Activated CD4-positive, alpha-beta memory T cell treated with anti-CD3 and anti-CD28 coated beads for 36 hours (primary cell): ENCODE measurements at regions not wholly inside any gene's neighbourhood (a gene's known extent, or its start where the extent isn't known, plus 50 kb on each side); places are given as distances from the start of the nearest gene placed in this dataset.

ENCODE experiments used
- CTCF ChIA-PET: fragments of 350-600 bp; sonication (Branson Sonifier 250); formaldehyde crosslinking; loops from one replicate; lab custom pipeline; 2021; ENCODE audit warnings: antibody characterized with exemption, inconsistent platforms; lab: Charles Lee
- POLR2A ChIA-PET: fragments of 350-600 bp; sonication (Branson Sonifier 250); formaldehyde crosslinking; loops from one replicate; lab custom pipeline; 2021; ENCODE audit warnings: antibody characterized with exemption; lab: Charles Lee
- DNase-seq: peaks from one replicate; pipeline ENCODE4 v3.0.0-alpha.2; 2020
- H3K27ac Mint-ChIP-seq: one replicate; pipeline ENCODE4 v1.8.0; 2021; ENCODE audit warnings: mixed read lengths
- H3K27me3 Mint-ChIP-seq: one replicate; pipeline ENCODE4 v1.8.0; 2021; ENCODE audit warnings: mixed read lengths
- H3K36me3 Mint-ChIP-seq: one replicate; pipeline ENCODE4 v1.8.0; 2021; ENCODE audit warnings: mixed read lengths
- H3K4me1 Mint-ChIP-seq: one replicate; pipeline ENCODE4 v1.8.0; 2021; ENCODE audit warnings: low read depth, mixed read lengths
- H3K4me3 Mint-ChIP-seq: one replicate; pipeline ENCODE4 v1.8.0; 2021; ENCODE audit warnings: mild to moderate bottlenecking, mixed read lengths
- H3K9me3 Mint-ChIP-seq: one replicate; pipeline ENCODE4 v1.8.0; 2021; ENCODE audit warnings: mixed read lengths
- intact Hi-C: fragments of 100-400 bp; cut with micrococcal nuclease; formaldehyde crosslinking; loops from one replicate; pipeline ENCODE4 v1.15.1; 2023

- CTCF ChIA-PET, result no interaction called here
- POLR2A ChIA-PET, result no interaction called here
- Mint-ChIP-seq H3K27ac (no peak overlapping the region), H3K4me3 (no peak overlapping the region), H3K9me3 (peaks cover 4% of the 10 kb centered on the region), H3K36me3 (no peaks in the 10 kb centered on the region), H3K4me1 (no peaks in the 10 kb centered on the region), H3K27me3 (no peaks in the 10 kb centered on the region)
- intact Hi-C loops, result no loop called here
- DNase-seq, result no peak
These were observed 577.4 kb downstream of the CPS1 start for GRCh38 chr2:211133766-211134165.

GRCh38 chr2:211138551-211138950, 582.2 kb downstream of the CPS1 start:
- DNase-seq, result no peak
- H3K27me3 Mint-ChIP-seq, result no peaks in the 10 kb centered on the region
- peaks cover 4% of the 10 kb centered on the region for H3K9me3 Mint-ChIP-seq
- CTCF ChIA-PET, result no interaction called here
- H3K27ac Mint-ChIP-seq, result no peak overlapping the region
- H3K36me3 Mint-ChIP-seq, result no peaks in the 10 kb centered on the region
- POLR2A ChIA-PET, result no interaction called here
- H3K4me1 Mint-ChIP-seq, result no peaks in the 10 kb centered on the region
- intact Hi-C loops, result no loop called here
- no peak overlapping the region for H3K4me3 Mint-ChIP-seq

DNA sequence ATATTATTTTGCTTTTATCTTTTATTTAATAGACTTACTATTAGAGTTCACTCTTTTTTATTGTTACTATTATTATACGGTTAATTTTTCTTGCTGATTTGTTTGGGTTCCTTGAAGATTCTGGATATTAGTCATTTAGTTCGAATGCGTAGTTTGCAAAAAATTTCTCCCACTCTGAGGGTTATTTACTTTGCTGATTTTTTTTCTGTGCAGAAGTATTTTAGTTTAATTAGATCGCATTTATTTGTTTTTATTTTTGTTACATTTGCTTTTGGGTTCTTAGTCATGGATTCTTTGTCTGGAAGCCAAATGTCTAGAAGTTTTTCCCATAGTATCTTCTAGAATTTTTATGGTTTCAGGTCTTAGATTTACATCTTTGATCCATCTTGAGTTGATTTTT, 585.2 kb downstream of the CPS1 start:
- no peak for DNase-seq
- no peak overlapping the region for H3K4me3 Mint-ChIP-seq
- intact Hi-C loops, result no loop called here
- CTCF ChIA-PET, result no interaction called here
- no peaks in the 10 kb centered on the region for H3K36me3 Mint-ChIP-seq
- peaks cover 7% of the 10 kb centered on the region for H3K9me3 Mint-ChIP-seq
- POLR2A ChIA-PET, result no interaction called here
- H3K4me1 Mint-ChIP-seq, result no peaks in the 10 kb centered on the region
- no peak overlapping the region for H3K27ac Mint-ChIP-seq
- H3K27me3 Mint-ChIP-seq, result no peaks in the 10 kb centered on the region

DNA sequence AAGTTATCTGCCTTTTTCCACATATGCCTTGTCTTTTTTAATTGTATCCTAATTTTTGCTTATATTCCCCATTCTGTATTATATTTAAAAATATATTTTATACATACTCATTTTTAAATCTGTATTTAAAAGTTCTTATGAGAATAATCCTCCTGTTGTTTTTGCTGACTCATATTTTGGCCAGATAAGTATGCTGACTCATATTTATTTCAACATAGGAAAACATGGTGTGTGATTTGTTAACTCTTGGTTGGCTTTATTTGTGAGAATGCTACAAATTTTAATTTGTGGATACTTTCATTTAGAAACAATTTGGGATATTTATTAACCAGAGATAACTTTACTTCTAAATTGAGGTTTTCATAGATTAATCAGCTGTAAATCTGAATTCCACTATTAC, 587.7 kb downstream of the CPS1 start:
- no peaks in the 10 kb centered on the region for H3K27me3 Mint-ChIP-seq
- intact Hi-C loops, result no loop called here
- H3K4me3 Mint-ChIP-seq, result no peak overlapping the region
- no peaks in the 10 kb centered on the region for H3K36me3 Mint-ChIP-seq
- H3K9me3 Mint-ChIP-seq, result peaks cover 3% of the 10 kb centered on the region
- POLR2A ChIA-PET, result no interaction called here
- H3K4me1 Mint-ChIP-seq, result no peaks in the 10 kb centered on the region
- no peak for DNase-seq
- CTCF ChIA-PET, result no interaction called here
- no peak overlapping the region for H3K27ac Mint-ChIP-seq

DNA sequence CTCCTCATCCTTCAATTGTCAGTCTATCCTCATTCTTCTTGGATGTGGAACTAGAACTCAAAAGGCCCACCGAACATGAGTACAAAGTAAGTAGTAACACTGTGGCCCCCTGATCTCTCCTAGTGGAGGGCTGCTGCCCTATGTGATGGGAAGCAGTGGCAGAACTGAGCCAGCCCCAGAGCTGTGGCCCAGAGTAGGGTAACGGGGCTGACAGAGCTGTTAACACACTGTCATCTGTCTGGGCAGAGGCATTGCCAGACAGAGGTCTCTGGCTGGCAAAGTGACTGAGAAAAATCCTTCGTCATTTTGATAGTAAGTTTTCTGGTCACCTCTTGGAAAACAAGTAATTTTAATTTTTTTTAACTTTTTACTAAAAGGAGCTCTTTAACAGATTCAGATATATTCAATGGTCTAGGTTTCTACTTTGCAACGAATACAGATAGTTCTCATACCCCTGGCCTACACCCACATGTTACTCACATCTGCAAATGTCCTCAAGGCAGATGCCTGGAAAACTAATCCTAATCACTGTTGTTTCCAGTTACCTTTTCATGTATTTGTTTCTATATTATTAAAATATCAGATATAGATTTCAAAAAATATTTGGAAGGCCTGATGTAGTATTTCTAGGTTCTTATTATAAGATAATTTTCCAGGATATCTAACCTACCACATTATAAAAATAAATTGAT, 588.7 kb downstream of the CPS1 start:
- H3K4me1 Mint-ChIP-seq, result no peaks in the 10 kb centered on the region
- no peak overlapping the region for H3K4me3 Mint-ChIP-seq
- POLR2A ChIA-PET, result no interaction called here
- no peaks in the 10 kb centered on the region for H3K36me3 Mint-ChIP-seq
- no peak for DNase-seq
- intact Hi-C loops, result no loop called here
- CTCF ChIA-PET, result no interaction called here
- peaks cover 3% of the 10 kb centered on the region for H3K9me3 Mint-ChIP-seq
- no peak overlapping the region for H3K27ac Mint-ChIP-seq
- H3K27me3 Mint-ChIP-seq, result no peaks in the 10 kb centered on the region

DNA sequence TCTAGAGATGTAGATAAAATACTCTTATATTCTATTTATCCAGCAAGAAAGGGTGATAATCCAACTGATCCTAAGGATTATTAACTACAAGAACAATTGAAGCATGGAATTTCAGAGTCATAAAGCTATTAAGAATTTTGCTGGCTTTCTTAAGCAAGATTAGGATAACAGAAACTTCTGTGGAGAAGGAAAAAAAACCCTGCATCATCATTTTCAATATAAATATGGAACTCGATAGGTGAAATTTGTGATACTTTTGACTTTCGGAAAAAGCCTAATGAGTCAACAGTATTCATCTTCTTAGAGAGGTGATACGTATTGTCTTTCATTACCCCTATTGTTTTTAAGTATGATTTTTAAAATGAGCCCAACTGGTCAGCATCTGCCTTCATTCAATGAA, 593.3 kb downstream of the CPS1 start:
- H3K9me3 Mint-ChIP-seq, result peaks cover 3% of the 10 kb centered on the region
- no peak overlapping the region for H3K27ac Mint-ChIP-seq
- intact Hi-C loops, result no loop called here
- no peaks in the 10 kb centered on the region for H3K36me3 Mint-ChIP-seq
- no peaks in the 10 kb centered on the region for H3K27me3 Mint-ChIP-seq
- no peak overlapping the region for H3K4me3 Mint-ChIP-seq
- H3K4me1 Mint-ChIP-seq, result no peaks in the 10 kb centered on the region
- POLR2A ChIA-PET, result no interaction called here
- CTCF ChIA-PET, result no interaction called here
- DNase-seq, result no peak

DNA sequence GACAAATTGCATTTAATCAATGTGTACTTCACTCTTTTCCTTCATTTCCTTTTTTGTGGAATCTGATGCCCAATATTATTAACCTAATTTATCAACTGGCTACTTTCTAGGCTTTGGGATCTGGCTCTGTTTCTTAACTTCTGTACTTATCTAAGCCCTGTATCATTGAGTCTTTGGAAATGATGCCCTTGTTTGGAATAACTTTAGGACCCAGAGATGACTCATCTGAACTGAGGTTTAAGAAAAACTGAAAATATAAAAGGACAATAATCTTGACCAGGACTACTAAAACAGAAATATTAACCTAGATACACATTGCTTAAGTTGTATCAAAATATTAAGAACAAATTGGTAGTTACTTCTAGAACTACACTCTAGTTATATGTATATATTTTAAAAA, 600.8 kb downstream of the CPS1 start:
- Mint-ChIP-seq H3K4me1 (no peaks in the 10 kb centered on the region), H3K27ac (no peak overlapping the region), H3K36me3 (no peaks in the 10 kb centered on the region), H3K9me3 (no peaks in the 10 kb centered on the region), H3K4me3 (no peak overlapping the region), H3K27me3 (no peaks in the 10 kb centered on the region)
- ChIA-PET POLR2A (no interaction called here), CTCF (interaction anchor here (0.7 to 0.9 kb wide), 3 partner anchors 10 to 41 kb away, joined by 3 to 5 read pairs (median 3); no protein-coding TSS in a partner anchor)
- no peak for DNase-seq
- intact Hi-C loops, result loop anchor here (1.0 kb wide), 1 partner anchor 72 kb away; no protein-coding TSS in a partner anchor

GRCh38 chr2:211157856-211158463, 601.6 kb downstream of the CPS1 start:
- H3K4me1 Mint-ChIP-seq, result no peaks in the 10 kb centered on the region
- no peaks in the 10 kb centered on the region for H3K27me3 Mint-ChIP-seq
- H3K27ac Mint-ChIP-seq, result no peak overlapping the region
- no peaks in the 10 kb centered on the region for H3K9me3 Mint-ChIP-seq
- ChIA-PET CTCF (interaction anchor here (0.7 to 0.9 kb wide), 4 partner anchors 10 to 540 kb away, joined by 3 to 5 read pairs (median 3); no protein-coding TSS in a partner anchor), POLR2A (no interaction called here)
- no peak overlapping the region for H3K4me3 Mint-ChIP-seq
- DNase-seq, result peak; percentile 75
- intact Hi-C loops, result loop anchor here (1.0 kb wide), 3 partner anchors 73 to 581 kb away; no protein-coding TSS in a partner anchor
- no peaks in the 10 kb centered on the region for H3K36me3 Mint-ChIP-seq

GRCh38 chr2:211159972-211160371, 603.6 kb downstream of the CPS1 start:
- POLR2A ChIA-PET, result no interaction called here
- no peak for DNase-seq
- no peaks in the 10 kb centered on the region for H3K9me3 Mint-ChIP-seq
- no peak overlapping the region for H3K4me3 Mint-ChIP-seq
- H3K27me3 Mint-ChIP-seq, result no peaks in the 10 kb centered on the region
- H3K36me3 Mint-ChIP-seq, result no peaks in the 10 kb centered on the region
- CTCF ChIA-PET, result interaction anchor here (0.9 kb wide), 1 partner anchor 75 kb away, joined by 3 read pairs; no protein-coding TSS in a partner anchor
- intact Hi-C loops, result no loop called here
- no peaks in the 10 kb centered on the region for H3K4me1 Mint-ChIP-seq
- no peak overlapping the region for H3K27ac Mint-ChIP-seq

DNA sequence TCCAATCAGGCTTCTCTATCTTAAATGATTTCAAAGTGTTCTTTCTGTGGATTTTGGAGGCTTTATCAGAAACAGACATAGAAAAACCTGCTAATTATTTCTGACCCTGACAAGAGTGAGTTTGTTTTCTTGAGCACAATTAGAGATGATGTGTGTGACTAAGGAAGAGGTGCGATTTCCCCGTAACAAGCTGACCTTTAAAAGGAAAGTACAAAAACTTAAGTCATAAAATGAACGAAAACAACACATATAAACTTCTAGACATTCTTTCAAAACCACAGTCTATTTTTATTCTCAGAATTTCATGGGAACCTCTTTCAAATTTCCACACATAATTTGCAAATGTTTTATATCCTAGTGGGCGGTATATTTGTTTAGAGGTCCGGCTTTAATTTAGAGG, 604.8 kb downstream of the CPS1 start:
- ChIA-PET POLR2A (no interaction called here), CTCF (no interaction called here)
- no peaks in the 10 kb centered on the region for H3K9me3 Mint-ChIP-seq
- no peak for DNase-seq
- no peaks in the 10 kb centered on the region for H3K4me1 Mint-ChIP-seq
- H3K27ac Mint-ChIP-seq, result no peak overlapping the region
- intact Hi-C loops, result no loop called here
- H3K36me3 Mint-ChIP-seq, result no peaks in the 10 kb centered on the region
- no peaks in the 10 kb centered on the region for H3K27me3 Mint-ChIP-seq
- no peak overlapping the region for H3K4me3 Mint-ChIP-seq

DNA sequence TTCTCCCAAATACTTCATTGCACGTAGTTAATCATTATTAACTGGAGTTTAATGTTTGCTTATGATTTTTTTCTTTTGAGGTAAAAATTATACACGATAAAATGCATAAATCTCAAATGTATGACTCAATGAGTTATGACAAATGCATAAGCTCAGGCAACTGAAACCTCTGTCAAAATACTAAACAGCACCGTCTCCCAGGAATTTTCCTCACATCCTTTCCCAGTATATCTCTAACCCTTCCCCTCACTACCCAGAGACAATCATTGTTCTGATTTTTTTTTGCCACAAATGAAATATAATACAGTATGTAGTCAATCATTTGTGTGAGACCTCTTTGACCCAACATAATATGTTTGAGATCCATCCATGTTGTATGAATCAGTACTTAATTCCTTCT, 606.5 kb downstream of the CPS1 start:
- intact Hi-C loops, result no loop called here
- no peak for DNase-seq
- H3K27ac Mint-ChIP-seq, result no peak overlapping the region

GRCh38 chr2:211170843-211171242, 614.4 kb downstream of the CPS1 start:
- no peak for DNase-seq
- no peaks in the 10 kb centered on the region for H3K9me3 Mint-ChIP-seq
- no peak overlapping the region for H3K4me3 Mint-ChIP-seq
- ChIA-PET POLR2A (no interaction called here), CTCF (no interaction called here)
- intact Hi-C loops, result no loop called here
- no peak overlapping the region for H3K27ac Mint-ChIP-seq
- no peaks in the 10 kb centered on the region for H3K36me3 Mint-ChIP-seq
- H3K4me1 Mint-ChIP-seq, result no peaks in the 10 kb centered on the region
- no peaks in the 10 kb centered on the region for H3K27me3 Mint-ChIP-seq

More for the DNA sequence above, 606.5 kb downstream of the CPS1 start:
- Mint-ChIP-seq H3K27me3 (no peaks in the 10 kb centered on the region), H3K36me3 (no peaks in the 10 kb centered on the region), H3K4me1 (no peaks in the 10 kb centered on the region), H3K9me3 (no peaks in the 10 kb centered on the region), H3K4me3 (no peak overlapping the region)
- CTCF ChIA-PET, result no interaction called here
- POLR2A ChIA-PET, result no interaction called here

DNA sequence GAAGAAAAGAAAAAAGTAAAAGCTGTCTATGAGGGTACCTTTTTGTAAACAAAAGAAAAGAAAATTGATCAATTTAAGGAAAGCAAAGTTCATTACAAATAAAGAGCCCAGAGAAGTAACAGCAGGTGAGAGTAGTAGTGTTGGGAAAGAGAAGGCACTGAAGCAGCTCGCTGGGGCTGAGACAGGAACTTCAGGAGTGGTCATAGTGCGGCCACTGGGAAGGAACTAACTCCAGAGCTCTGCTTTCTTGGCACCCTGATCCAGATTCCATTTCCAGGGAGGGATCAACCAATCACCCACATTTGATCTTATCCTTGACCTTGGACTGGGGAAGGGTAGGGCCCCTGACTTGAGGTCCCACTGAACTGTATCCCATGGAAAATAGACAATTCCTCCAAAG, 617.6 kb downstream of the CPS1 start:
- Mint-ChIP-seq H3K4me1 (no peaks in the 10 kb centered on the region), H3K27me3 (no peaks in the 10 kb centered on the region), H3K9me3 (no peaks in the 10 kb centered on the region), H3K27ac (no peak overlapping the region), H3K4me3 (no peak overlapping the region), H3K36me3 (no peaks in the 10 kb centered on the region)
- no peak for DNase-seq
- intact Hi-C loops, result no loop called here
- CTCF ChIA-PET, result no interaction called here
- POLR2A ChIA-PET, result no interaction called here
